ENCODE measurements at regions not wholly inside any gene's neighbourhood (a gene's known extent, or its start where the extent isn't known, plus 50 kb on each side); places are given as distances from the start of the nearest gene placed in this dataset.

DNA sequence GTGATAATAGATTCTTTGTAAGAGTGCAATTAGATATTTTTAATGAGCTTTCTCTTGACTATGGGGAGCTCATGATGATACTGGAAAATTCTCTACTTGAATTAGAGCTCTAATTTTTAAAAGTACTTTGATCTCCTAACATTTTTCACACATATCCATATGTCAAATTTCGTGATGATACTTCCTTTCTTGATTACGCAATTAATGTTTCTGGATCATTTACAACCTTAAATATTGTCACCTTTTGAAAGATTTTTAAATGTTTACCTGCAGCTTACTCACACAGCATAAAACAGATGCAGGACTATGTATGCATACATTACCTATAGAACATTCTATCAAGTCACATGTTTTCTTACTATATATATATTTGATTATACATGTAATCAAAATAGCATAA, 598.5 kb upstream of the DSEL start:
- no peak for DNase-seq (ENCODE audit: low read depth)

GRCh38 chr18:68104036-68104435, 587.5 kb upstream of the DSEL start:
- no peak for DNase-seq (ENCODE audit: low read depth)

DNA sequence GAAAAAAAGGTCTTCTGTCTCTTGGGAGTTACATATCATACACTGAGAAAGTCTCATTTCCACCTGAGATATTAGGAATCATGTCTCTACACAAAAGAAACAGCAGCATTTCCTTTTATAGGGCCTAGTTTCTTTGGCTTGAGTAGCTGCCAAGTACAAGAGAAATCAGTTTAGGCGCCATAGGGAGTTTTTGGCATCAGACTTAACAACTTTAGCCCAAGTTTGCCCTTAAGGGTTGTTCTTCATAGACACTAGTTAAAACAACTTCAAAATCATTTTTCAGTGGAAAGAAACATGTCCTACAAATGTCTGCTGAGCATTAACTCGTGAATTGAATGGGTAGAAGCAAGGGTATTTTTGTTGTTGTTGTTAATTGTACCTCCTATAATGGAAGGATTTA, 587.0 kb upstream of the DSEL start:
- no peak for DNase-seq (ENCODE audit: low read depth)

DNA sequence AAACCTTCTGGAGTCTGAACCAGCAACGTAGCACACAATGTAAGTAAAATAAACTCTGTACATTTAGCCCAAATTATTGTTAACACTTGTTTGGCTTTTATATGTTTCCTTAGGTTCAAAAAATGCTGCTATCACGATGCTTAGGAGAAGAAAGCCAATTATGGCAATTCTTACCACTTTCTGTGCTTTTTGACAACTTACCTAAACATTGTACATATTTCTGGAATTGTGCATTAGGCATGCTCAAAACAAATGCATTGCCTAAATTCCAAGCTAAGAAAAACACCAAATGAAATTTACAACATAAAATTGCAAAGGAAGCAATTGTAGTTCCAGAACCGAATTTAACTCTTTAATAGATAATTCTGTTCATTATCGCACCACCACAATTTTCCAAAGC, 585.6 kb upstream of the DSEL start:
- no peak for DNase-seq (ENCODE audit: low read depth)

- DNase-seq (ENCODE audit: low read depth): no peak
Observed at GRCh38 chr18:68098655-68099054, 582.1 kb upstream of the DSEL start.

DNA sequence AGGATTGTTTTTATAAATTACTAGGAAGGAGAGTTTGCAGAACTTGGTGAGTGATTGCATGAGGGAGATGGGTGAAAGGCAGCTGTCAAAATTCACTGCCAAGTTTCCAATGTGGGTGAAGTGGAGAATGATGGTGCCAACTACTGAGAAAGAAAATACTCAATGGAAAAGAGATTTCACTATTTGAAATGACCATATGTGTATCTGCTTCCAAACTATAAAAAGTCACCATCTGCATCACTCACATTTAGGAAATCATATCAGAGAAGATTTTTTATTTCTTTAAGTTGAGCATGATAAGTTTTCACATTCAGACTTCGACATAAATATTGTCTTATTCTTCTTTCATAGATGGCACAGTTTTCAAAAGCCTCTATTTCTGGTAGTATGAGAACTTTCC, 570.0 kb upstream of the DSEL start:
- no peak for DNase-seq (ENCODE audit: low read depth)

GRCh38 chr18:68085251-68085650, 568.7 kb upstream of the DSEL start:
- DNase-seq (ENCODE audit: low read depth): no peak

- no peak for DNase-seq (ENCODE audit: low read depth)
Observed at GRCh38 chr18:68083776-68084175, 567.3 kb upstream of the DSEL start.

- peak; percentile 4 for DNase-seq (ENCODE audit: low read depth)
Observed at GRCh38 chr18:68083131-68083530, 566.6 kb upstream of the DSEL start.

DNA sequence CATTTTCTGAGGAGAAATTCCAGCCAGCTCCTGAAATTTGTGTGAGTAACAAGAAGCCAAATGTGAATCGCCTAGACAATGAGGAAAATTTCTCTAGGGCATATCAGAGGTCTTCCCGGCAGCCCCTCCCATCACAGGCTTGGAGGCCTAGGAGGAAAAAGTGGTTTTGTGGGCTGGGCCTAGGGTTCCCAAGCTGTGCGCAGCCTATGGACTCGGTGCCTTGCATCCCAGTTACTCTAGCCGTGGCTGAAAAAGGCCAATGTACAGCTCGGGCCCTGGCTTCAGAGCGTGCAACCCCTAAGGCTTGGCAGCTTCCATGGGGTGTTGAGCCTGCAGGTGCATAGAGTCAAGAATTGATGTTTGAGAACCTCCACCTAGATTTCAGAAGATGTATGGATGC, 556.2 kb upstream of the DSEL start:
- DNase-seq (ENCODE audit: low read depth): no peak

DNA sequence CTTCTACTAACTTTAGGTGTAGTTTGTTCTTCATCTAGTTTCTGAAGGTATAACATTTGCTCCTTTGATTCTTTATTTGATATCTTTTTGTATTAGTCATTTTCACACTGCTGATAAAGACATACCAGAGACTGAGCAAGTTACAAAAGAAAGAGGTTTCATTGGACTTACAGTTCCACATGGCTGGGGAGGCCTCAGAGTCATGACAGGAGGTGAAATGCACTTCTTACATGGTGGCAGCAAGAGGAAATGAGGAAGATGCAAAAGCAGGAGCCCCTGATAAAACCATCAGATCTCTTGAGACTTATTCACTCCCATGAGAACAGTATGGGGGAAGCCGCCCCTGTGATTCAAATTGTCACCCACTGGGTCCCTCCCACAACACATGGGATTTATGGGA, 544.4 kb upstream of the DSEL start:
- DNase-seq (ENCODE audit: low read depth): no peak

- no peak for DNase-seq (ENCODE audit: low read depth)
Observed at GRCh38 chr18:68056936-68057335, 540.4 kb upstream of the DSEL start.

GRCh38 chr18:68054669-68055068, 538.1 kb upstream of the DSEL start:
- no peak for DNase-seq (ENCODE audit: low read depth)

- DNase-seq (ENCODE audit: low read depth): no peak
Observed at GRCh38 chr18:68053290-68053689, 536.8 kb upstream of the DSEL start.

DNA sequence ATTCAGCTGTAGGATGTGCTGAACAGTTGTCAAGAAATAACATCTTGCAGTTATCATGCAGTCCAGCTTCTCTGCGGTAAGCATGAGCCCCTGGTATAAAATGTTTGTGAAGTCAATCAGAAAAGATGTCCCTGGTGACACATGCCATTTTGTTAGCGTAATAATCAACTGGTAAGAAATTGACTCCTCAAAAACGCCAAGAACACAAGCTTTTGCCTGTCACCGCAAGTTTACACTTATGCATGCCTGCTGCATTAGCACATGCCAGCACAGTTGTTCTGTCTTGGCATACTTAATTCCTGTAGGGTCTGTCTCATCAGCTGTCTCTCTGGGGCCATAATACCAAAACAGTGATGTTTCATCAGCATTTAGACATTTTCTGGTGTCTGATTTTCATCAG, 524.8 kb upstream of the DSEL start:
- no peak for DNase-seq (ENCODE audit: low read depth)

GRCh38 chr18:68040198-68040597, 523.7 kb upstream of the DSEL start:
- no peak for DNase-seq (ENCODE audit: low read depth)

GRCh38 chr18:68035774-68036522, 519.4 kb upstream of the DSEL start:
- DNase-seq (ENCODE audit: low read depth): no peak

DNA sequence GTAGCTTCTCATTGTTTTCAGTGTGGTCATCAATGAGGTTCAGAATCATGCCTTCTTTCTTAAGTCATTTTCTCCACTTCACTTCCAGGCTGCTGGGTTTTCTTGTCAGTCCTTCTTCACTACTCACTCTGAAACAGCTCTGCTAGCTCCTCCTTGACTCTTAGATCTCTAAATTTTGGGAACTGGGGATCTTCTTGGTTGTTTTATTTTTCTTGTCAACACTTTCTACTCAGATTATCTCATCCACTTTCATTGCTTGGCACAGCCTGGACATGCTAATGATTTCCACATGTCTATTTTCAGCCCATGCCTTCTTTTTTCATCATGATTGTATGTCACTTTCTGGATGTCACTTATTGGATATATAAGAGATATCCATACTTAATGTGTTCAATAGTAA, 517.8 kb upstream of the DSEL start:
- no peak for DNase-seq (ENCODE audit: low read depth)

GRCh38 chr18:68033466-68033865, 516.9 kb upstream of the DSEL start:
- peak; percentile 3 for DNase-seq (ENCODE audit: low read depth)

DNA sequence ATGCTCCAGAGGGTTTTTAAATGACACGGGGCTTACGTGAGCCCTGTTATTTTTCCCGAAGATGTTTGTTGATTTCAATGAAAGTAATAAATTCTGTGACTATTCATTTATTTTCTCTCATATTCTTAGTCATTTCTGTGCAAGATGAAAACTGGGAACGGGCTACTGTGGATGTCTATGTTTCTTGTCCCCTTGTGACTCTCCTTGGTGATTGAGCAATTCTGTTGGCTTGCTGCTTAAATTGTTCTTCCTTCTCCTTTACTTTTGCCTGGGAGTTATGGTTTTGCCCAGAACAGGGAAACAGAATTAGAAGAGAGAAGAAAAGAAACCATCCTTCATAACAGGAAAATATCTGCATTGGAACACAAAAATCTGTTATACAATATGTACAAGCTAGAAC, 508.2 kb upstream of the DSEL start:
- no peak for DNase-seq (ENCODE audit: low read depth)

- DNase-seq (ENCODE audit: low read depth): peak; percentile 17
Observed at GRCh38 chr18:68017385-68017784, 500.9 kb upstream of the DSEL start.

GRCh38 chr18:67997496-67997895, 481.0 kb upstream of the DSEL start:
- DNase-seq (ENCODE audit: low read depth): no peak

DNA sequence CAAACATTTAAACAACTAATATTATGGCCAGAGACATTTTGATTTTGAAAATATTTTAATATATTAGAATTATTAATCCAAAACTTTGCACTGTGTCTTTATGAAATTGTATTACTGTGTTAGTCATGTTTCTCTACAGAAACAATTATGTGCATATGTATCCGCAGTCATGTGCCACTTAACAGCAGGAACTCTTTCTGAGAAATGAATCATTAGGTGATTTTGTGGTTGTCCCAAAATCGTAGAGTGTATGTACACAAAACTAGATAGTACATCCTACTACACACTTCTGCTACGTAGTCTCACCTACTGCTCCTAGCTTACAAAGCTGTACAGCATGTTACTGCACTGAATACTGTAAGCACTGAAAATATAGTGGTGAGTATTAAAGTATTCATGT, 479.2 kb upstream of the DSEL start:
- DNase-seq (ENCODE audit: low read depth): no peak

- DNase-seq (ENCODE audit: low read depth): no peak
Observed at GRCh38 chr18:67980241-67980640, 463.7 kb upstream of the DSEL start.

Measured in RPMI7951 (cell line).